ENCODE measurements at regions not wholly inside any gene's neighbourhood (a gene's known extent, or its start where the extent isn't known, plus 50 kb on each side); places are given as distances from the start of the nearest gene placed in this dataset.

DNA sequence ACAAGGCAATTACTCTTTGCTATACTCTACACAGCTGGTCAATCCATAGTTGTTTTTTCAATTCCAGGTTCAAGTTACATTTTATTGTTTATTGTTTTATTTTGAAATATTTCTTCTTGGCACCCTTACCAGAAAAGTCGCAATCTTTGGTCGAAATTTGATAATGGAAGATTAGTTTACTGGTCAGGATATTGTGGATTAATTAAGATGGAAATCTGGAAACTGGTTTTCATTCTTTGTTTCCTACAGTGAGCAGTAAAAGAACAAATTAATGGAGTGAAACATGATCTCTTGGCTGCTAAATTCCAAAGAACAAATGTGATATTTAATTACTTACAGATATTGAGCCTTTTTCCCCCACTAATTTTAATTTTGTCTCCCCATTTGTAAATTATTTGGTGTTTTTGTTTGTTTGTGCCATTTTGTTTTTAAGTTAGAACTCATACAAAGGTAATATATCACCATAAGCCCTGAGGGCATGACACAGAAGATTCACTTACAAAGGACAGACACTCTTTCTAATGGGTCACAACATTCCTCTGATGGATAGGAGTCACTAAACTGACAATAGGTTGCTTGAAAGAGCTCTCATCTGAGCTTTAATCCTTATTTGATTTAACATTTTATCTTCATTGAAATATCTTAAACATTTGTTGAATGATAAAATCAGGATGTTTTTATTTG is 700.2 kb downstream of the KCNJ2 start:
- Histone ChIP-seq H3K9me3 (no peaks in the 10 kb centered on the region), H3K4me3 (no peak overlapping the region), H3K4me1 (no peaks in the 10 kb centered on the region), H3K27ac (no peak overlapping the region), H3K36me3 (no peaks in the 10 kb centered on the region), H3K27me3 (ENCODE audit: low read depth) (no peaks in the 10 kb centered on the region)
- intact Hi-C loops (cut with DNase I) = no loop called here
- DNase-seq (no peak), ATAC-seq (no peak)
- TF ChIP-seq, protein P1, sequence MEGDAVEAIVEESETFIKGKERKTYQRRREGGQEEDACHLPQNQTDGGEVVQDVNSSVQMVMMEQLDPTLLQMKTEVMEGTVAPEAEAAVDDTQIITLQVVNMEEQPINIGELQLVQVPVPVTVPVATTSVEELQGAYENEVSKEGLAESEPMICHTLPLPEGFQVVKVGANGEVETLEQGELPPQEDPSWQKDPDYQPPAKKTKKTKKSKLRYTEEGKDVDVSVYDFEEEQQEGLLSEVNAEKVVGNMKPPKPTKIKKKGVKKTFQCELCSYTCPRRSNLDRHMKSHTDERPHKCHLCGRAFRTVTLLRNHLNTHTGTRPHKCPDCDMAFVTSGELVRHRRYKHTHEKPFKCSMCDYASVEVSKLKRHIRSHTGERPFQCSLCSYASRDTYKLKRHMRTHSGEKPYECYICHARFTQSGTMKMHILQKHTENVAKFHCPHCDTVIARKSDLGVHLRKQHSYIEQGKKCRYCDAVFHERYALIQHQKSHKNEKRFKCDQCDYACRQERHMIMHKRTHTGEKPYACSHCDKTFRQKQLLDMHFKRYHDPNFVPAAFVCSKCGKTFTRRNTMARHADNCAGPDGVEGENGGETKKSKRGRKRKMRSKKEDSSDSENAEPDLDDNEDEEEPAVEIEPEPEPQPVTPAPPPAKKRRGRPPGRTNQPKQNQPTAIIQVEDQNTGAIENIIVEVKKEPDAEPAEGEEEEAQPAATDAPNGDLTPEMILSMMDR (IDR thresholded peaks at IDR 0.05) = no peak

DNA sequence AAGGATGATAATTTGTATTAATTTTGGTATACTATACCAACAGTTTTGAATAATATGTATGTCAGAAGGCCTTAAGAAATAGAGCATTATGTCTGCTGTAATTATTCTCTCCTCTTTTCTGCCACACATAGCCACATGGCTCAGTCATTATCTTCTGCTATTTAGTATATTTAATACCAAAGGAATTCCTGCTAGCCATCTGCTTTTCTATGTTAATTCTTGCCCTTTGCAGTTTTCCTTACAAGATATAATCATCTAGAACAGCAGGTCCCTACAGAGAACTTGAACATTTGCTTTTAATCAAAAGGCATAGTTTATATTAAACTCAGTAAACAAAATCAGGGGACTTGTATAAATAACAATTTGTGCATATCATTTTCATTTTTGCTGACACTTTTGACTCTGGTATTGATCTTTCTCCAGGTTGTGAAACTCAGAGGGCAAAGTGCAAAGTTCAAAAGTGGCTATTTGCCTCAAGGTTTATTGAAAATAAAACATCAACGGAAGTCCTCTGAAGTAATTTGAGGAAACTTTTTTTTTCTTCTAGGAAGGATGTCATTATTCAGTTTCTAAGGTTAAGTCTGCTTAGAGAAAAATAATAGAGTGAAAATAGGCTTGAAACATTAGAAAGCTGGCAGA is 702.0 kb downstream of the KCNJ2 start:
- no peak overlapping the region for H3K4me3 ChIP-seq
- DNase-seq (no peak), ATAC-seq (no peak)
- intact Hi-C loops (cut with DNase I) = no loop called here
- no peaks in the 10 kb centered on the region for H3K27me3 ChIP-seq (ENCODE audit: low read depth)
- no peaks in the 10 kb centered on the region for H3K9me3 ChIP-seq
- no peaks in the 10 kb centered on the region for H3K36me3 ChIP-seq
- TF ChIP-seq, protein P1 (IDR thresholded peaks at IDR 0.05) = no peak
- no peak overlapping the region for H3K27ac ChIP-seq
- no peaks in the 10 kb centered on the region for H3K4me1 ChIP-seq

DNA sequence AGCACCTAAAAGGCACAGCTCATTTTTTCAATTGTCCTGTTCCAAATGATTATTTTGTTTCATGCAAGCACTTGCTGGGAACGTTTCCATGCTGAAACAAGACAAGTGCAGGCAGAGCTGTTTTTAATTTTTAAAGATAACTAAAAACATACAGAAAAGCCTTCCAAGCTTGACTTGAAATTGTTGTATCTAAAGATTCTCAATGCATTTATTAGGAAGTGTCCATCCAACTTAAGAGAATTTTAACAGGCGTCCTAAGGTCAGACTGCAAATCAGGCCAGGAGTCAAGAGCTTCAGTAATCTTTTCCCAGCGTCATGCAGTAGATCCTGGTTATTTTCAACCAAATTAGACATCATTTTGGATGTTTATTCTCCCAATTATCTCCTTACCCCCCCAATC is 702.8 kb downstream of the KCNJ2 start:
- intact Hi-C loops (cut with DNase I) = no loop called here
- H3K4me1 ChIP-seq = no peaks in the 10 kb centered on the region
- no peaks in the 10 kb centered on the region for H3K9me3 ChIP-seq
- H3K4me3 ChIP-seq = no peak overlapping the region
- H3K27ac ChIP-seq = no peak overlapping the region
- DNase-seq (no peak), ATAC-seq (no peak)
- H3K27me3 ChIP-seq (ENCODE audit: low read depth) = no peaks in the 10 kb centered on the region
- no peaks in the 10 kb centered on the region for H3K36me3 ChIP-seq
- TF ChIP-seq, protein P1 (IDR thresholded peaks at IDR 0.05) = no peak

DNA sequence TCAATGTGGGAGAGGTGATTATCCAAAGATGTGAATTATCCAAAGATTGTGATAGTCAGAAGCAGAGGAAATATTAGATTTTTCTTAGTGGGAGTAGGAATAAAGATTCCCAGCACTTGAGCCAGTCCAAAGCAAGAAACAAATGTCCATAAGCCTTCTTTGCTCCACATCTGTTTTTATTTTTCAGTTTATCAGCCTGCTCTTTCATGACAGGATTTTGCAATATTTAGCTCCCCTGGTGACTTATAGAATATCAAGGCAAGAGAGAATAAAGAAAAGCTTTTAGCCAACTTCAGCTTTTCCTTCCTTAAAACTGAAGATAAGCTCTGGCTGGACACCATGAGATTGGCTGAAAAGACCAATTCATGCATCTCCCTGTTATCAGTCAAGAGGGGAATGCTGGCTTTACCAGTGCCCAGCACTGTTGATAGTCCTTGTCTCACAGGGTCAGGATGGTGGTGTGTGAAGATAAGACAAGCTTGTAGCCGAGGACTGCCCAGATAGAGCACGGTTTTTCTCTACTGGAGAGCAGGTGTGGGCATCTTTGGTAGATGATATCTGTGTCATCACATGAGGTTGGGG is 706.5 kb downstream of the KCNJ2 start:
- no peak for DNase-seq
- Histone ChIP-seq H3K9me3 (no peaks in the 10 kb centered on the region), H3K4me1 (no peaks in the 10 kb centered on the region), H3K27me3 (ENCODE audit: low read depth) (no peaks in the 10 kb centered on the region), H3K4me3 (no peak overlapping the region), H3K36me3 (no peaks in the 10 kb centered on the region), H3K27ac (no peak overlapping the region)
- no peak for ATAC-seq
- intact Hi-C loops (cut with DNase I) = no loop called here
- TF ChIP-seq, protein P1 (IDR thresholded peaks at IDR 0.05) = no peak

DNA sequence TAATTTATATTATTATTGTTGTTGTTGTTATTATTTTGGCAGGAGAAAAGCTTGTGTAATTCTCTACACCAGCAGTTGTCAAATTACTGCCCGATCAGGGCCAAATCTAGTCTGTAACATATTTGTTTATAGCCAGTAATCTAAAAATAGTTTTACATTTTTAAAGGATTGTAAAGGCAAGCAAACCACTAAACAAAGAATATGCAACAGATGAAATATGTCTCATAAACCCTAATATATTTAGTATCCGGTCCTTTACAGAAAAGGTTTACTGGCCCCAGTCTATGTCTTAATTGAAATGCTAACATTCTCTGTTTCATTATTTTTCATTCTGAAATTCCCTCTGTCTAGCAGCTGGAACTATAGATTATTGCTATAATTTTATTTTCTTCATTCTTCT is 709.5 kb downstream of the KCNJ2 start:
- ATAC-seq = no peak
- no peak for DNase-seq
- Histone ChIP-seq H3K4me1 (no peaks in the 10 kb centered on the region), H3K27me3 (ENCODE audit: low read depth) (no peaks in the 10 kb centered on the region), H3K9me3 (no peaks in the 10 kb centered on the region), H3K4me3 (no peak overlapping the region), H3K27ac (no peak overlapping the region), H3K36me3 (no peaks in the 10 kb centered on the region)
- intact Hi-C loops (cut with DNase I) = no loop called here
- TF ChIP-seq, protein P1 (IDR thresholded peaks at IDR 0.05) = no peak

Data from lower lobe of right lung (tissue), 2 donors.